Cardiac fibroblast (primary cell): ENCODE measurements at regions not wholly inside any gene's neighbourhood (a gene's known extent, or its start where the extent isn't known, plus 50 kb on each side); places are given as distances from the start of the nearest gene placed in this dataset.
A peak's percentile ranks its signal among the peaks of the same experiment; 100 is the strongest.

ENCODE experiments used
- DNase-seq, 2 donors: peaks; one replicate each; pipeline versions ENCODE4 v3.0.0 to v3.0.0-alpha.2; 2010; ENCODE audit warnings: low read depth in 2 of 2
- H3K4me3 ChIP-seq, 2 donors: replicated peaks in 1 of 2; 1 replicate in 1 of 2; 2 replicates in 1 of 2; pipeline ENCODE4 v1.5.1; 2011; ENCODE audit warnings: low read depth in 2 of 2, low read length in 2 of 2, mild to moderate bottlenecking in 2 of 2, moderate library complexity in 1 of 2
- CTCF ChIP-seq: IDR thresholded peaks from one replicate; pipeline ENCODE4 v1.5.1; 2011; ENCODE audit warnings: low read depth, mild to moderate bottlenecking, low read length, inconsistent platforms

GRCh38 chr5:33043343-33043997 lies 332.3 kb downstream of the NPR3 start:
- no peak overlapping the region for H3K4me3 ChIP-seq
- no peak for DNase-seq
- no peak for TF ChIP-seq CTCF

DNA sequence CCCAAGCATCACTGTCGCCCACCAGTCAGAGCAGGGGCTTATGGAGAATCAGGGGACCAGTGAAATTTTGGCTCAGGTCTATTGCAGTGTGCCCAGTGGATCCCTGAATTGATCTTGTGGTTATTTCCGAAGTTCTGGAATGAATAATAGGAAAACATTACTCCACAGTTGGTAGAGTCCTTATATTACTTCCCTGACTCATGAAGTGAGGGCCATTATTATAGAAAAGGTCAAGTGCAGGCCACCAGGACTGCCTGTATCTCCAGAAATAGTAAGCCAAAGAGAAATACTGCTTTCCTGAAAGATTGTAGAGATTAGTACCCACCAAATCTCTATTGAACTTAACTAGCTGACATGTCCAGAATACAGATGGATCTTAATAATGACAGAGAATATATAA lies 335.0 kb downstream of the NPR3 start:
- no peak for TF ChIP-seq CTCF
- H3K4me3 ChIP-seq: no peak overlapping the region
- DNase-seq: peak in 1 of 2 donors; percentile 11

DNA sequence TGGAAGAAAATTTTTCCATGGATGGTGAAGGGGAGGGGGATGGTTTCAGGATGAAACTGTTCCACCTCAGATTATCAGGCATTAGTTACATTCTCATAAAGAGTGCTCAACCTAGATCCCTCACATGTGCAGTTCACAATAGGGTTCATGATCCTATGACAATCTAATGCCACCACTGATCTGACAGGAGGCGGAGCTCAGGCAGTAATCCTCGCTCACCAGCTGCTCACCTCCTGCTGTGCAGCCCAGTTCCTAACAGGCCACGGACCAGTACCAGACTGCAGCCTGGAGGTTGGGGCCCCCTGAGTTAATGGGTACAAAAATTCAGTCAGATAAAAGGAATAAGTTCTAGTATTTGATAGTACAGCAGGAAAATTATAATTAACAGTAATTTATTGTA lies 337.2 kb downstream of the NPR3 start:
- no peak for TF ChIP-seq CTCF
- H3K4me3 ChIP-seq: peak overlapping the region in 1 of 2 donors; percentile 3
- no peak for DNase-seq

GRCh38 chr5:33049298-33049697 lies 338.2 kb downstream of the NPR3 start:
- TF ChIP-seq CTCF: no peak
- DNase-seq: peak in 1 of 2 donors; percentile 68
- H3K4me3 ChIP-seq: peak overlapping the region in 1 of 2 donors; percentile 30

GRCh38 chr5:33049842-33050241 lies 338.7 kb downstream of the NPR3 start:
- no peak for TF ChIP-seq CTCF
- peak; percentile 71 to 94 for DNase-seq
- peak overlapping the region in 1 of 2 donors; percentile 30 for H3K4me3 ChIP-seq

DNA sequence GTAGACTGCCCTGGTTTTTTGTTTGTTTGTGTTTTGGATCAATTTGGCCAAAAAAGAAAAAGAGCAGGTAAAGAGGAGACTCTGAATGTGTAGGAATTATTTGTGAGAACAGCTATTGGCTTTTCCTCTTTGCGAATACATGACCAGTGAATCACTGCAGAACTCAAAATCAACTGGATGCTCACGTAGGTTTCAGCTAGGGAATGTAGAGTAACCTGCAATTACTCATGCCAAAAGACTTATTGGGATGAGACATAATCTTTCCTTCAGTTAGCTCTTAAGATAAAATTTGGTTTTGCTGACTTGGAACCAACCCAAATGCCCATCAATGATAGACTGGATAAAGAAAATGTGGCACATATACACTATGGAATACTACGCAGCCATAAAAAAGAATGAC lies 348.0 kb downstream of the NPR3 start:
- no peak for TF ChIP-seq CTCF
- DNase-seq: peak in 1 of 2 donors; percentile 15
- no peak overlapping the region for H3K4me3 ChIP-seq

DNA sequence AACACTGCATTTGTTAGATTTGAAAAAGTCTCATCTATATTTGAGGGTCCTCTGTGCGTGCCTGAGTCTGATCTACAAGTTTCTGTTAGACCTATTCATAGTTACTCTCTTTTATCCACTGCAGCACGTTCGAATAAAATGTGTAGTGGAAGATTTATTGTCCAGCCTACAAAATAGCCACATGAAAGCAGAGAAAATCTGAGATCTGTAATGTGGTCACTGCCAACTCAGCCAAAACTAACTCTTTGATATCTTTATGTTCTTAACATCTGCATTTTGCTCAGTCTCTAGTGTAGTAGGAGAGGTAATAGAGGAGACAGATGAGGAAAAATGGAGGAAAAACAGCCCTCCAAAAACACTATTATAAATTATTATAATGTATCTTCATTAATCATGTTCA lies 354.0 kb downstream of the NPR3 start:
- no peak for DNase-seq
- H3K4me3 ChIP-seq: no peak overlapping the region
- no peak for TF ChIP-seq CTCF
